CD8-positive, alpha-beta memory T cell (primary cell): ENCODE measurements at regions not wholly inside any gene's neighbourhood (a gene's known extent, or its start where the extent isn't known, plus 50 kb on each side); places are given as distances from the start of the nearest gene placed in this dataset.

ENCODE experiments used
- CTCF ChIA-PET: fragments of 350-600 bp; sonication (Branson Sonifier 250); formaldehyde crosslinking; loops from one replicate; lab custom pipeline; 2021; ENCODE audit warnings: antibody characterized with exemption; lab: Charles Lee
- POLR2A ChIA-PET: fragments of 350-600 bp; sonication (Branson Sonifier 250); formaldehyde crosslinking; loops from one replicate; lab custom pipeline; 2021; ENCODE audit warnings: antibody characterized with exemption; lab: Charles Lee
- DNase-seq, 5 donors: peaks; one replicate each; pipeline versions ENCODE4 v3.0.0 to v3.0.0-alpha.2; 2020 to 2022; ENCODE audit warnings: mixed read lengths in 1 of 5
- H3K27ac ChIP-seq: one replicate; pipeline ENCODE4 v1.7.0; 2013; ENCODE audit warnings: low read depth, mild to moderate bottlenecking, low read length, moderate library complexity
- H3K27me3 ChIP-seq: 2 replicates; pipeline ENCODE4 v1.7.0; 2013; ENCODE audit warnings: low read length, mild to moderate bottlenecking; ENCODE audit not compliant: insufficient read depth, poor library complexity, severe bottlenecking
- H3K36me3 ChIP-seq: 2 replicates; pipeline ENCODE4 v1.7.0; 2013; ENCODE audit warnings: mild to moderate bottlenecking, low read length, moderate library complexity; ENCODE audit not compliant: insufficient read depth
- H3K4me1 ChIP-seq: 2 replicates; pipeline ENCODE4 v1.7.0; 2013; ENCODE audit warnings: mild to moderate bottlenecking, low read length, moderate library complexity; ENCODE audit not compliant: insufficient read depth
- H3K4me3 ChIP-seq: 2 replicates; pipeline ENCODE4 v1.7.0; 2013; ENCODE audit warnings: mild to moderate bottlenecking, low read length
- H3K9me3 ChIP-seq: 2 replicates; pipeline ENCODE4 v1.7.0; 2013; ENCODE audit warnings: mild to moderate bottlenecking, low read length
- H3K27ac Mint-ChIP-seq, 8 donors: one replicate each; pipeline ENCODE4 v1.8.0; 2020 to 2021; ENCODE audit warnings: mixed read lengths in 8 of 8, mild to moderate bottlenecking in 6 of 8, inconsistent platforms in 3 of 8, moderate library complexity in 3 of 8
- H3K27me3 Mint-ChIP-seq, 2 donors: one replicate each; pipeline ENCODE4 v1.8.0; 2020 to 2021; ENCODE audit warnings: mixed read lengths in 2 of 2, mild to moderate bottlenecking in 1 of 2, moderate library complexity in 1 of 2
- H3K36me3 Mint-ChIP-seq, 3 donors: one replicate each; pipeline ENCODE4 v1.8.0; 2020 to 2021; ENCODE audit warnings: mixed read lengths in 3 of 3, inconsistent platforms in 1 of 3, mild to moderate bottlenecking in 1 of 3
- H3K4me1 Mint-ChIP-seq, 3 donors: one replicate each; pipeline ENCODE4 v1.8.0; 2020 to 2021; ENCODE audit warnings: mixed read lengths in 3 of 3, inconsistent platforms in 1 of 3, mild to moderate bottlenecking in 1 of 3
- H3K4me3 Mint-ChIP-seq, 7 donors: one replicate each; pipeline ENCODE4 v1.8.0; 2020 to 2021; ENCODE audit warnings: mixed read lengths in 7 of 7, mild to moderate bottlenecking in 6 of 7, moderate library complexity in 4 of 7, inconsistent platforms in 2 of 7
- H3K9me3 Mint-ChIP-seq, 5 donors: one replicate each; pipeline ENCODE4 v1.8.0; 2020 to 2022; ENCODE audit warnings: mixed read lengths in 5 of 5, mild to moderate bottlenecking in 3 of 5, moderate library complexity in 2 of 5, inconsistent platforms in 1 of 5

GRCh38 chr4:169823685-169824084 lies 65.9 kb upstream of the HPF1 start:
- Mint-ChIP-seq H3K4me1 (peaks cover 4 to 9% (median 8%) of the 10 kb centered on the region in 3 donors), H3K4me3 (peak overlapping the region in 1 of 7 donors; percentile 49), H3K27ac (no peak overlapping the region), H3K9me3 (no peaks in the 10 kb centered on the region), H3K27me3 (peaks cover 17 to 18% of the 10 kb centered on the region in 2 donors), H3K36me3 (no peaks in the 10 kb centered on the region)
- Histone ChIP-seq H3K9me3 (no peaks in the 10 kb centered on the region), H3K27me3 (no peaks in the 10 kb centered on the region), H3K36me3 (no peaks in the 10 kb centered on the region), H3K4me1 (no peaks in the 10 kb centered on the region), H3K4me3 (no peak overlapping the region), H3K27ac (no peak overlapping the region)
- DNase-seq = peak in 2 of 5 donors; percentile 9 to 33
- ChIA-PET POLR2A (no interaction called here), CTCF (interaction anchor here (0.6 kb wide), 1 partner anchor 11 kb away, joined by 3 read pairs; no protein-coding TSS in a partner anchor)

- POLR2A ChIA-PET = no interaction called here
- H3K4me3 ChIP-seq = no peak overlapping the region
These were observed 63.7 kb upstream of the HPF1 start for GRCh38 chr4:169821402-169821801.

GRCh38 chr4:169818063-169818679 lies 60.4 kb upstream of the HPF1 start:
- ChIA-PET CTCF (no interaction called here), POLR2A (no interaction called here)
- peaks cover 0 to 5% (median 0%) of the 10 kb centered on the region in 3 donors for H3K4me1 Mint-ChIP-seq

More at GRCh38 chr4:169821402-169821801, 63.7 kb upstream of the HPF1 start:
- no peaks in the 10 kb centered on the region for H3K36me3 Mint-ChIP-seq
- no peak overlapping the region for H3K27ac ChIP-seq
- no peak for DNase-seq
- H3K27ac Mint-ChIP-seq = no peak overlapping the region
- no peak overlapping the region for H3K4me3 Mint-ChIP-seq
- H3K27me3 ChIP-seq = no peaks in the 10 kb centered on the region
- H3K9me3 ChIP-seq = no peaks in the 10 kb centered on the region
- peaks cover 4 to 12% (median 9%) of the 10 kb centered on the region in 3 donors for H3K4me1 Mint-ChIP-seq
- no peaks in the 10 kb centered on the region for H3K9me3 Mint-ChIP-seq
- CTCF ChIA-PET = no interaction called here
- H3K27me3 Mint-ChIP-seq = peaks cover 11 to 20% of the 10 kb centered on the region in 2 donors
- H3K4me1 ChIP-seq = no peaks in the 10 kb centered on the region
- H3K36me3 ChIP-seq = no peaks in the 10 kb centered on the region

GRCh38 chr4:169815606-169816005 lies 57.9 kb upstream of the HPF1 start:
- ChIA-PET CTCF (no interaction called here), POLR2A (no interaction called here)
- Mint-ChIP-seq H3K27ac (no peak overlapping the region), H3K4me1 (peaks cover 0 to 5% (median 0%) of the 10 kb centered on the region in 3 donors), H3K9me3 (no peaks in the 10 kb centered on the region), H3K4me3 (no peak overlapping the region), H3K36me3 (no peaks in the 10 kb centered on the region), H3K27me3 (peaks cover 11 to 20% of the 10 kb centered on the region in 2 donors)
- Histone ChIP-seq H3K27me3 (no peaks in the 10 kb centered on the region), H3K4me1 (no peaks in the 10 kb centered on the region), H3K36me3 (no peaks in the 10 kb centered on the region), H3K4me3 (no peak overlapping the region), H3K27ac (no peak overlapping the region), H3K9me3 (no peaks in the 10 kb centered on the region)
- no peak for DNase-seq

More at GRCh38 chr4:169818063-169818679, 60.4 kb upstream of the HPF1 start:
- H3K9me3 Mint-ChIP-seq = no peaks in the 10 kb centered on the region
- no peak overlapping the region for H3K4me3 ChIP-seq
- no peak overlapping the region for H3K4me3 Mint-ChIP-seq
- peaks cover 11 to 20% of the 10 kb centered on the region in 2 donors for H3K27me3 Mint-ChIP-seq
- H3K36me3 ChIP-seq = no peaks in the 10 kb centered on the region
- no peak overlapping the region for H3K27ac Mint-ChIP-seq
- H3K4me1 ChIP-seq = no peaks in the 10 kb centered on the region
- H3K27me3 ChIP-seq = no peaks in the 10 kb centered on the region
- no peaks in the 10 kb centered on the region for H3K36me3 Mint-ChIP-seq
- H3K27ac ChIP-seq = no peak overlapping the region
- no peak for DNase-seq
- no peaks in the 10 kb centered on the region for H3K9me3 ChIP-seq

GRCh38 chr4:169811476-169811875 lies 53.7 kb upstream of the HPF1 start:
- Histone ChIP-seq H3K4me1 (no peaks in the 10 kb centered on the region), H3K36me3 (no peaks in the 10 kb centered on the region), H3K27me3 (no peaks in the 10 kb centered on the region), H3K9me3 (no peaks in the 10 kb centered on the region), H3K4me3 (no peak overlapping the region), H3K27ac (no peak overlapping the region)
- no peak overlapping the region for H3K4me3 Mint-ChIP-seq
- H3K4me1 Mint-ChIP-seq = no peaks in the 10 kb centered on the region
- H3K36me3 Mint-ChIP-seq = no peaks in the 10 kb centered on the region
- POLR2A ChIA-PET = no interaction called here
- DNase-seq = no peak
- peaks cover 4 to 31% of the 10 kb centered on the region in 2 donors for H3K27me3 Mint-ChIP-seq
- no peak overlapping the region for H3K27ac Mint-ChIP-seq
- CTCF ChIA-PET = interaction anchor here (1.6 to 3.8 kb wide), 4 partner anchors 9 to 237 kb away, joined by 4 to 30 read pairs (median 14); partner anchors contain the start of gene NEK1
- H3K9me3 Mint-ChIP-seq = no peaks in the 10 kb centered on the region

GRCh38 chr4:169810325-169811323 lies 52.9 kb upstream of the HPF1 start:
- Mint-ChIP-seq H3K4me3 (no peak overlapping the region), H3K4me1 (no peaks in the 10 kb centered on the region), H3K27ac (no peak overlapping the region), H3K9me3 (no peaks in the 10 kb centered on the region), H3K27me3 (peaks cover under 1 to 32% of the 10 kb centered on the region in 2 donors), H3K36me3 (no peaks in the 10 kb centered on the region)
- no peaks in the 10 kb centered on the region for H3K9me3 ChIP-seq
- H3K4me3 ChIP-seq = no peak overlapping the region
- peak in 2 of 5 donors; percentile 20 to 46 for DNase-seq
- H3K27ac ChIP-seq = no peak overlapping the region
- no peaks in the 10 kb centered on the region for H3K36me3 ChIP-seq
- H3K4me1 ChIP-seq = no peaks in the 10 kb centered on the region
- H3K27me3 ChIP-seq = no peaks in the 10 kb centered on the region
- ChIA-PET CTCF (interaction anchor here (0.7 to 3.8 kb wide), 15 partner anchors 9 to 241 kb away, joined by 3 to 30 read pairs (median 4); partner anchors contain the start of gene NEK1), POLR2A (no interaction called here)

GRCh38 chr4:169807934-169808509 lies 50.3 kb upstream of the HPF1 start:
- H3K4me3 ChIP-seq = no peak overlapping the region
- Mint-ChIP-seq H3K36me3 (no peaks in the 10 kb centered on the region), H3K27me3 (peaks cover 2 to 36% of the 10 kb centered on the region in 2 donors), H3K9me3 (no peaks in the 10 kb centered on the region), H3K27ac (no peak overlapping the region), H3K4me3 (no peak overlapping the region), H3K4me1 (no peaks in the 10 kb centered on the region)
- no peaks in the 10 kb centered on the region for H3K4me1 ChIP-seq
- POLR2A ChIA-PET = no interaction called here
- H3K9me3 ChIP-seq = no peaks in the 10 kb centered on the region
- CTCF ChIA-PET = no interaction called here
- no peak for DNase-seq
- H3K27ac ChIP-seq = no peak overlapping the region
- no peaks in the 10 kb centered on the region for H3K36me3 ChIP-seq
- H3K27me3 ChIP-seq = no peaks in the 10 kb centered on the region
